ENCODE measurements at regions not wholly inside any gene's neighbourhood (a gene's known extent, or its start where the extent isn't known, plus 50 kb on each side); places are given as distances from the start of the nearest gene placed in this dataset.

- no peak overlapping the region for H3K4me3 ChIP-seq
- H3K27ac ChIP-seq, result no peak overlapping the region
- H3K9me3 ChIP-seq, result no peaks in the 10 kb centered on the region
- H3K4me1 ChIP-seq, result no peaks in the 10 kb centered on the region
- DNase-seq, result no peak
- no peaks in the 10 kb centered on the region for H3K36me3 ChIP-seq
- TF ChIP-seq POLR2A (IDR thresholded peaks at IDR 0.05), result no peak
- TF ChIP-seq, protein P1, sequence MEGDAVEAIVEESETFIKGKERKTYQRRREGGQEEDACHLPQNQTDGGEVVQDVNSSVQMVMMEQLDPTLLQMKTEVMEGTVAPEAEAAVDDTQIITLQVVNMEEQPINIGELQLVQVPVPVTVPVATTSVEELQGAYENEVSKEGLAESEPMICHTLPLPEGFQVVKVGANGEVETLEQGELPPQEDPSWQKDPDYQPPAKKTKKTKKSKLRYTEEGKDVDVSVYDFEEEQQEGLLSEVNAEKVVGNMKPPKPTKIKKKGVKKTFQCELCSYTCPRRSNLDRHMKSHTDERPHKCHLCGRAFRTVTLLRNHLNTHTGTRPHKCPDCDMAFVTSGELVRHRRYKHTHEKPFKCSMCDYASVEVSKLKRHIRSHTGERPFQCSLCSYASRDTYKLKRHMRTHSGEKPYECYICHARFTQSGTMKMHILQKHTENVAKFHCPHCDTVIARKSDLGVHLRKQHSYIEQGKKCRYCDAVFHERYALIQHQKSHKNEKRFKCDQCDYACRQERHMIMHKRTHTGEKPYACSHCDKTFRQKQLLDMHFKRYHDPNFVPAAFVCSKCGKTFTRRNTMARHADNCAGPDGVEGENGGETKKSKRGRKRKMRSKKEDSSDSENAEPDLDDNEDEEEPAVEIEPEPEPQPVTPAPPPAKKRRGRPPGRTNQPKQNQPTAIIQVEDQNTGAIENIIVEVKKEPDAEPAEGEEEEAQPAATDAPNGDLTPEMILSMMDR (IDR thresholded peaks at IDR 0.05), result no peak
- no peaks in the 10 kb centered on the region for H3K27me3 ChIP-seq
- intact Hi-C loops (cut with DNase I; ENCODE audit: low total_unique reads), result no loop called here
Measured at GRCh38 chr13:79197933-79198332, 208.1 kb downstream of the RBM26 start.

- H3K9me3 ChIP-seq, result no peaks in the 10 kb centered on the region
- no peaks in the 10 kb centered on the region for H3K27me3 ChIP-seq
- no peaks in the 10 kb centered on the region for H3K4me1 ChIP-seq
- intact Hi-C loops (cut with DNase I; ENCODE audit: low total_unique reads), result no loop called here
- no peaks in the 10 kb centered on the region for H3K36me3 ChIP-seq
- no peak for DNase-seq
- no peak for TF ChIP-seq POLR2A (IDR thresholded peaks at IDR 0.05)
- TF ChIP-seq, protein P1 (IDR thresholded peaks at IDR 0.05), result no peak
- H3K27ac ChIP-seq, result no peak overlapping the region
- H3K4me3 ChIP-seq, result no peak overlapping the region
Measured at GRCh38 chr13:79196843-79197242, 209.2 kb downstream of the RBM26 start.

DNA sequence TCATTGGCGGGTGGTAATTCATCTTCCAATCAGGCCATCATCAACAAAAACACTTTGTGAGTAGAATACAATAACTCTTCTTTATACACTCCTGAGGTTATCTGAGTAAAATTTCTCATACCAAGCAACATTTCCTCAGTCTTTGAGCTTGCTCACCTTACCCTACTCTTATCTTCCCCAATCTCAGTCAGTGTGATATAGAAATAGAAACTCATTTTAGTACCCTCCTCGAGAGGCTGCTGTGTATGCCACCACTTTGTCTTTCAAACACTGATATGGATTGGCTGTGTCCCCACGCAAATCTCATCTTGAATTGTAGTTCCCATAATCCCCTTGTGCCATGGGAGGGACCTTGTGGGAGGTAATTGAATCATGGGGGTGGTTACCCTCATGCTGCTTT is 209.7 kb downstream of the RBM26 start:
- no peaks in the 10 kb centered on the region for H3K27me3 ChIP-seq
- DNase-seq, result no peak
- H3K4me1 ChIP-seq, result no peaks in the 10 kb centered on the region
- H3K9me3 ChIP-seq, result no peaks in the 10 kb centered on the region
- no peak overlapping the region for H3K4me3 ChIP-seq
- no peaks in the 10 kb centered on the region for H3K36me3 ChIP-seq
- TF ChIP-seq POLR2A (IDR thresholded peaks at IDR 0.05), result no peak
- TF ChIP-seq, protein P1 (IDR thresholded peaks at IDR 0.05), result no peak
- intact Hi-C loops (cut with DNase I; ENCODE audit: low total_unique reads), result no loop called here
- no peak overlapping the region for H3K27ac ChIP-seq

DNA sequence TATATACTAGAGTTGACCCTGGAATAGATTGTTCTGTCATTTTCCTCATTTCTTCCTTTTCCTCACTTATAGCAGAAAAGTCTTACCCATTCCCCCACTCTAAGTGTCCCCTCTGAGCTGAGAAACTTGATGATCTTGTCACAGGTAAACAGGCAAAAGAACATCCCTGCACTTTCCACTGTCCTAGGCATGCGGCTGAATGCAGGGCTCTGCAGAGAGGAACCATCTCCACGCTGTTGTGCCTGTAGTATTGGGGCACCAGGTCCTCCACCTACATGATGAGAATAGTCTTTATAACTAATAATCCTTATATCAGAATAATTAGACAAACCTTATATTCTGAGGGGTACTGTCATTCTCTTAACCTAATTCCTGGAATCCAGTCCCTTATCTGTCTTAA is 211.3 kb downstream of the RBM26 start:
- DNase-seq, result no peak

DNA sequence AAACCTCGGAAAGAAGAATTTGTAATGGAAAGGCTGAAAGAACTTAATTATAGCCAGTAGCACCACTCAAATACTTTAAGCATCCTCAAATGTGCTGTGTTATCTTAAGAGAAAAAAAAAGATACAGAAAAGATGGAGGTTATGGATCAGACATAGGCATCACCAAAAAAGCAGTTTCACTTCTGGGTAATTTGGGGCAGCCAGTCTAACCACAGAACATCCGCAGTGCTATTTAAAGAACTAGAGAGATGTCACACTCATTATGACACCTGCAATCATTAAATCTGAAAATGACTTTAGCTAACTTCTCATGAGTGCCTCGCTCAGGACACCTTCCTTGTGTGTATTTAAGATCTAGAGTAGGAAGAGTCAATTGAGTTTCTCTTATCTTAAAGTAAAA is 211.8 kb downstream of the RBM26 start:
- intact Hi-C loops (cut with DNase I; ENCODE audit: low total_unique reads), result no loop called here
- no peaks in the 10 kb centered on the region for H3K36me3 ChIP-seq
- no peak overlapping the region for H3K4me3 ChIP-seq
- DNase-seq, result no peak
- H3K27me3 ChIP-seq, result no peaks in the 10 kb centered on the region
- H3K27ac ChIP-seq, result no peak overlapping the region
- no peaks in the 10 kb centered on the region for H3K9me3 ChIP-seq
- H3K4me1 ChIP-seq, result no peaks in the 10 kb centered on the region
- no peak for TF ChIP-seq POLR2A (IDR thresholded peaks at IDR 0.05)
- TF ChIP-seq, protein P1 (IDR thresholded peaks at IDR 0.05), result no peak

More for the DNA sequence above, 211.3 kb downstream of the RBM26 start:
- Histone ChIP-seq H3K4me3 (no peak overlapping the region), H3K9me3 (no peaks in the 10 kb centered on the region), H3K27ac (no peak overlapping the region), H3K27me3 (no peaks in the 10 kb centered on the region), H3K4me1 (no peaks in the 10 kb centered on the region), H3K36me3 (no peaks in the 10 kb centered on the region)
- TF ChIP-seq, protein P1 (IDR thresholded peaks at IDR 0.05), result no peak
- TF ChIP-seq POLR2A (IDR thresholded peaks at IDR 0.05), result no peak
- intact Hi-C loops (cut with DNase I; ENCODE audit: low total_unique reads), result no loop called here
